ENCODE measurements at regions not wholly inside any gene's neighbourhood (a gene's known extent, or its start where the extent isn't known, plus 50 kb on each side); places are given as distances from the start of the nearest gene placed in this dataset.

DNA sequence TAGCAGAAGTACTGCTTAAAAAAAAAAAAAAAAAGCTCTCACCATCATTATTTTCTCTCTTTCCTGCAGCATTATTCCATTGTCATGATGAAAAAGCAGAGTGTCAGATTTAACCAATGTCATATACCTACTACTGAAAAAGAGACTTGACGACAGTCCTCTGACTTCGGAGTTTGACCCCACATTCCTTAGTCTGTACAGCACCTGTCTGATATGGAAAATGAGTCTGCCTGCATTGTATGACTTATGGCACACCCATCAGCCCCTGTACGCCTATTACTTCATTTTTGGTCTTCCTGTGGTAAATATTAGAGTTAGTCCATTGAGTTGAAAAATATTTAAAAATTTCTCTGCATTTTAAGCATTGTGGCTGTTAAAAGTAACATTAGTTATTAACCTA lies 54.5 kb upstream of the NOX4 start:
- TF ChIP-seq, protein P1, sequence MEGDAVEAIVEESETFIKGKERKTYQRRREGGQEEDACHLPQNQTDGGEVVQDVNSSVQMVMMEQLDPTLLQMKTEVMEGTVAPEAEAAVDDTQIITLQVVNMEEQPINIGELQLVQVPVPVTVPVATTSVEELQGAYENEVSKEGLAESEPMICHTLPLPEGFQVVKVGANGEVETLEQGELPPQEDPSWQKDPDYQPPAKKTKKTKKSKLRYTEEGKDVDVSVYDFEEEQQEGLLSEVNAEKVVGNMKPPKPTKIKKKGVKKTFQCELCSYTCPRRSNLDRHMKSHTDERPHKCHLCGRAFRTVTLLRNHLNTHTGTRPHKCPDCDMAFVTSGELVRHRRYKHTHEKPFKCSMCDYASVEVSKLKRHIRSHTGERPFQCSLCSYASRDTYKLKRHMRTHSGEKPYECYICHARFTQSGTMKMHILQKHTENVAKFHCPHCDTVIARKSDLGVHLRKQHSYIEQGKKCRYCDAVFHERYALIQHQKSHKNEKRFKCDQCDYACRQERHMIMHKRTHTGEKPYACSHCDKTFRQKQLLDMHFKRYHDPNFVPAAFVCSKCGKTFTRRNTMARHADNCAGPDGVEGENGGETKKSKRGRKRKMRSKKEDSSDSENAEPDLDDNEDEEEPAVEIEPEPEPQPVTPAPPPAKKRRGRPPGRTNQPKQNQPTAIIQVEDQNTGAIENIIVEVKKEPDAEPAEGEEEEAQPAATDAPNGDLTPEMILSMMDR (IDR thresholded peaks at IDR 0.05), result no peak
- no peak for TF ChIP-seq POLR2AphosphoS5 (IDR thresholded peaks at IDR 0.05)
